ENCODE measurements at regions not wholly inside any gene's neighbourhood (a gene's known extent, or its start where the extent isn't known, plus 50 kb on each side); places are given as distances from the start of the nearest gene placed in this dataset.
"Not testable (repeated sequence)": the region's sequence is repeated elsewhere in the genome, so short reads cannot be mapped to it uniquely, and the experiment has no call there.

GRCh38 chr5:33209252-33209651 is 231.5 kb upstream of the TARS1 start:
- Histone ChIP-seq H3K4me3 (replicated peaks in 1 of 3; ENCODE audit: insufficient read depth in 1 of 3, low read depth in 2 of 3, low read length in 3 of 3) (no peak overlapping the region), H4K20me1 (ENCODE audit: insufficient read depth, low read length) (no peaks in the 10 kb centered on the region), H3K4me2 (ENCODE audit: low read depth, low read length) (no peak overlapping the region), H3K4me1 (ENCODE audit: insufficient read depth, low read length) (peaks cover 13% of the 10 kb centered on the region), H3K79me2 (ENCODE audit: insufficient read depth, low read length) (no peaks in the 10 kb centered on the region), H3K36me3 (replicated peaks in 1 of 2; ENCODE audit: control insufficient read depth in 1 of 2, insufficient read depth in 2 of 2, low read length in 2 of 2) (no peaks in the 10 kb centered on the region), H3K9me3 (ENCODE audit: low read length) (no peaks in the 10 kb centered on the region), H3K27ac (ENCODE audit: extremely low read length, insufficient read depth, low read length) (no peak overlapping the region), H3K9ac (ENCODE audit: insufficient read depth, low read depth, low read length) (no peak overlapping the region), H2AFZ (ENCODE audit: low read length) (no peak overlapping the region), H3K27me3 (ENCODE audit: control insufficient read depth in 1 of 2, insufficient read depth in 2 of 2, low read length in 2 of 2) (no peaks in the 10 kb centered on the region; a peak in 1 of 5 replicates)
- CTCF ChIA-PET (ENCODE audit: low intra/inter-chr PET ratio, low total read pairs): no interaction called here
- TF ChIP-seq ZNF564 (CRISPR knock-in tag; IDR thresholded peaks at IDR 0.05) (no peak), SALL2 (CRISPR knock-in tag; IDR thresholded peaks at IDR 0.05) (no peak), ZNF44 (CRISPR knock-in tag; IDR thresholded peaks at IDR 0.05) (no peak), ZNF788 (CRISPR knock-in tag; IDR thresholded peaks at IDR 0.05; ENCODE audit: borderline replicate concordance) (no peak), ERF (CRISPR knock-in tag; IDR thresholded peaks at IDR 0.05) (no peak), ZNF205 (CRISPR knock-in tag; IDR thresholded peaks at IDR 0.05) (no peak), AKAP8 (CRISPR knock-in tag; IDR thresholded peaks at IDR 0.05) (no peak), PAWR (CRISPR knock-in tag; IDR thresholded peaks at IDR 0.05; ENCODE audit: borderline replicate concordance) (no peak), NR2F2 (IDR thresholded peaks at IDR 0.05; ENCODE audit: borderline replicate concordance, low read depth) (no peak), SSRP1 (CRISPR knock-in tag; IDR thresholded peaks at IDR 0.05) (no peak), ZSCAN21 (CRISPR knock-in tag; IDR thresholded peaks at IDR 0.05; ENCODE audit: borderline replicate concordance) (no peak), NKX3-1 (CRISPR knock-in tag; IDR thresholded peaks at IDR 0.05) (no peak), EHMT2 (IDR thresholded peaks at IDR 0.05; ENCODE audit: borderline replicate concordance, low read depth, low read length) (no peak)
- intact Hi-C loops (cut with micrococcal nuclease; ENCODE audit: unreplicated experiment): no loop called here
- ATAC-seq (no peak), DNase-seq (ENCODE audit: low spot score) (no peak), FAIRE-seq (no peak)
- whole genome bisulfite sequencing (ENCODE audit: low lambda C conversion rate): 19% methylated on average over 6 of the region's 9 CpGs
- POLR2A ChIA-PET: no interaction called here
- in situ Hi-C loops (cut with HindIII; ENCODE audit: extremely low pct_ligation_motif_present, low pct_unique_long_range_greater_than_20kb): no loop called here
- BruUV-seq (replicated peaks): no TSS peak

GRCh38 chr5:33210221-33210620 is 230.5 kb upstream of the TARS1 start:
- peaks cover 13% of the 10 kb centered on the region for H3K4me1 ChIP-seq (ENCODE audit: insufficient read depth, low read length)

More at GRCh38 chr5:33210221-33210620, 230.5 kb upstream of the TARS1 start:
- intact Hi-C loops (cut with micrococcal nuclease; ENCODE audit: unreplicated experiment); in situ Hi-C loops (cut with HindIII; ENCODE audit: extremely low pct_ligation_motif_present, low pct_unique_long_range_greater_than_20kb); H3K36me3 ChIP-seq (replicated peaks in 1 of 2; ENCODE audit: control insufficient read depth in 1 of 2, insufficient read depth in 2 of 2, low read length in 2 of 2); ATAC-seq; H2AFZ ChIP-seq (ENCODE audit: low read length); H3K4me2 ChIP-seq (ENCODE audit: low read depth, low read length); CTCF ChIA-PET (ENCODE audit: low intra/inter-chr PET ratio, low total read pairs); FAIRE-seq; DNase-seq (ENCODE audit: low spot score); H3K9ac ChIP-seq (ENCODE audit: insufficient read depth, low read depth, low read length); H3K79me2 ChIP-seq (ENCODE audit: insufficient read depth, low read length); H3K27me3 ChIP-seq (ENCODE audit: control insufficient read depth in 1 of 2, insufficient read depth in 2 of 2, low read length in 2 of 2); H4K20me1 ChIP-seq (ENCODE audit: insufficient read depth, low read length); H3K4me3 ChIP-seq (replicated peaks in 1 of 3; ENCODE audit: insufficient read depth in 1 of 3, low read depth in 2 of 3, low read length in 3 of 3); H3K27ac ChIP-seq (ENCODE audit: extremely low read length, insufficient read depth, low read length); H3K9me3 ChIP-seq (ENCODE audit: low read length); POLR2A ChIA-PET; BruUV-seq (replicated peaks): not testable (repeated sequence)
